T-helper 9 cell (primary cell): ENCODE measurements at regions not wholly inside any gene's neighbourhood (a gene's known extent, or its start where the extent isn't known, plus 50 kb on each side); places are given as distances from the start of the nearest gene placed in this dataset.

Experiments used
- DNase-seq: peaks from one replicate; pipeline ENCODE4 v3.0.0-alpha.2; 2020

GRCh38 chr14:101151226-101151926 is 247.9 kb upstream of the RTL1 start:
- DNase-seq = no peak

GRCh38 chr14:101151927-101152305 is 248.4 kb upstream of the RTL1 start:
- no peak for DNase-seq

- no peak for DNase-seq
These were observed 249.3 kb upstream of the RTL1 start for GRCh38 chr14:101152855-101153254.

GRCh38 chr14:101153691-101154090 is 250.2 kb upstream of the RTL1 start:
- DNase-seq = no peak

GRCh38 chr14:101155575-101155974 is 252.1 kb upstream of the RTL1 start:
- no peak for DNase-seq

GRCh38 chr14:101167428-101167827 is 263.9 kb upstream of the RTL1 start:
- no peak for DNase-seq

- no peak for DNase-seq
These were observed 265.7 kb upstream of the RTL1 start for GRCh38 chr14:101169267-101169666.

GRCh38 chr14:101171650-101172049 is 268.1 kb upstream of the RTL1 start:
- DNase-seq = no peak

GRCh38 chr14:101173698-101174521 is 270.4 kb upstream of the RTL1 start:
- no peak for DNase-seq

GRCh38 chr14:101174522-101174838 is 271.0 kb upstream of the RTL1 start:
- no peak for DNase-seq

- no peak for DNase-seq
These were observed 271.6 kb upstream of the RTL1 start for GRCh38 chr14:101174980-101175606.

GRCh38 chr14:101175731-101176534 is 272.4 kb upstream of the RTL1 start:
- DNase-seq = no peak

- no peak for DNase-seq
These were observed 273.1 kb upstream of the RTL1 start for GRCh38 chr14:101176535-101177205.

- no peak for DNase-seq
These were observed 273.9 kb upstream of the RTL1 start for GRCh38 chr14:101177301-101177971.

- DNase-seq = no peak
These were observed 274.9 kb upstream of the RTL1 start for GRCh38 chr14:101178184-101179072.

- DNase-seq = no peak
These were observed 276.2 kb upstream of the RTL1 start for GRCh38 chr14:101179691-101180211.

- DNase-seq = no peak
These were observed 278.2 kb upstream of the RTL1 start for GRCh38 chr14:101181446-101182313.

- no peak for DNase-seq
These were observed 279.0 kb upstream of the RTL1 start for GRCh38 chr14:101182476-101182875.

- no peak for DNase-seq
These were observed 280.0 kb upstream of the RTL1 start for GRCh38 chr14:101183376-101184103.
